Natural killer cell treated with Interleukin-12 subunit alpha and Interleukin-12 subunit beta and Interleukin-15 and Interleukin-18, amount 100 ng/mL, for 72 hours (primary cell): ENCODE measurements at regions not wholly inside any gene's neighbourhood (a gene's known extent, or its start where the extent isn't known, plus 50 kb on each side); places are given as distances from the start of the nearest gene placed in this dataset.
"Not testable (repeated sequence)": the region's sequence is repeated elsewhere in the genome, so short reads cannot be mapped to it uniquely, and the experiment has no call there.

Experiments used
- ATAC-seq, 2 donors: fragments of 150-1000 bp; cut with Tn5 transposase in 1 of 2; sonication (Bioruptor Pico), chemical (Tn5 transposase) in 1 of 2; 2 replicates each; pipeline ENCODE4 v1.10.0; 2021
- DNase-seq: peaks from one replicate; pipeline ENCODE4 v3.0.0; 2022; ENCODE audit warnings: low spot score
- H3K27ac Mint-ChIP-seq, 2 donors: 1 replicate in 1 of 2; 2 replicates in 1 of 2; pipeline ENCODE4 v1.8.0; 2022; ENCODE audit warnings: mixed read lengths in 2 of 2, mild to moderate bottlenecking in 1 of 2, moderate library complexity in 1 of 2
- H3K27me3 Mint-ChIP-seq, 2 donors: 1 replicate in 1 of 2; 2 replicates in 1 of 2; pipeline ENCODE4 v1.8.0; 2022; ENCODE audit warnings: mixed read lengths in 2 of 2
- H3K36me3 Mint-ChIP-seq: one replicate; pipeline ENCODE4 v1.8.0; 2022; ENCODE audit warnings: mixed read lengths
- H3K4me1 Mint-ChIP-seq, 2 donors: 1 replicate in 1 of 2; 2 replicates in 1 of 2; pipeline ENCODE4 v1.8.0; 2022; ENCODE audit warnings: low read depth in 2 of 2, mixed read lengths in 2 of 2, mild to moderate bottlenecking in 1 of 2
- H3K4me3 Mint-ChIP-seq: one replicate; pipeline ENCODE4 v1.8.0; 2022; ENCODE audit warnings: mixed read lengths
- H3K9me3 Mint-ChIP-seq: 2 replicates; pipeline ENCODE4 v1.8.0; 2022; ENCODE audit warnings: mixed read lengths

GRCh38 chr12:33052141-33053051, 155.8 kb upstream of the PKP2 start:
- Mint-ChIP-seq H3K4me1 (no peaks in the 10 kb centered on the region), H3K27me3 (no peaks in the 10 kb centered on the region), H3K27ac (no peak overlapping the region), H3K36me3 (no peaks in the 10 kb centered on the region), H3K4me3 (no peak overlapping the region), H3K9me3 (peaks cover 3% of the 10 kb centered on the region)
- ATAC-seq (peak in 1 of 2 donors; percentile 28), DNase-seq (no peak)

GRCh38 chr12:33047666-33048065, 151.1 kb upstream of the PKP2 start:
- DNase-seq: no peak
- H3K36me3 Mint-ChIP-seq: no peaks in the 10 kb centered on the region
- no peak overlapping the region for H3K27ac Mint-ChIP-seq

GRCh38 chr12:33044447-33044846, 147.9 kb upstream of the PKP2 start:
- H3K27ac Mint-ChIP-seq: no peak overlapping the region
- no peak for DNase-seq
- peaks cover 8% of the 10 kb centered on the region for H3K9me3 Mint-ChIP-seq
- H3K4me3 Mint-ChIP-seq: no peak overlapping the region
- H3K4me1 Mint-ChIP-seq: no peaks in the 10 kb centered on the region
- H3K27me3 Mint-ChIP-seq: no peaks in the 10 kb centered on the region
- no peak for ATAC-seq
- H3K36me3 Mint-ChIP-seq: no peaks in the 10 kb centered on the region

More at GRCh38 chr12:33047666-33048065, 151.1 kb upstream of the PKP2 start:
- no peaks in the 10 kb centered on the region for H3K4me1 Mint-ChIP-seq
- peaks cover 3% of the 10 kb centered on the region for H3K9me3 Mint-ChIP-seq
- no peaks in the 10 kb centered on the region for H3K27me3 Mint-ChIP-seq
- no peak for ATAC-seq
- H3K4me3 Mint-ChIP-seq: no peak overlapping the region

- Mint-ChIP-seq H3K9me3 (peaks cover 9% of the 10 kb centered on the region), H3K4me3 (no peak overlapping the region), H3K36me3 (no peaks in the 10 kb centered on the region), H3K27me3 (no peaks in the 10 kb centered on the region), H3K27ac (no peak overlapping the region), H3K4me1 (no peaks in the 10 kb centered on the region)
- no peak for DNase-seq
- ATAC-seq: no peak
Observed at GRCh38 chr12:33041562-33041961, 145.0 kb upstream of the PKP2 start.

- not testable (repeated sequence) for H3K4me1 Mint-ChIP-seq, H3K27ac Mint-ChIP-seq, H3K4me3 Mint-ChIP-seq, DNase-seq, H3K36me3 Mint-ChIP-seq, H3K27me3 Mint-ChIP-seq, ATAC-seq
- peaks cover 13% of the 10 kb centered on the region for H3K9me3 Mint-ChIP-seq
Observed at GRCh38 chr12:33033999-33034398, 137.4 kb upstream of the PKP2 start.

GRCh38 chr12:33026791-33027190, 130.2 kb upstream of the PKP2 start:
- H3K36me3 Mint-ChIP-seq: no peaks in the 10 kb centered on the region
- DNase-seq (no peak), ATAC-seq (no peak)
- H3K4me1 Mint-ChIP-seq: no peaks in the 10 kb centered on the region
- no peak overlapping the region for H3K4me3 Mint-ChIP-seq
- H3K27me3 Mint-ChIP-seq: no peaks in the 10 kb centered on the region
- no peak overlapping the region for H3K27ac Mint-ChIP-seq
- peaks cover 4% of the 10 kb centered on the region for H3K9me3 Mint-ChIP-seq

- H3K36me3 Mint-ChIP-seq, H3K27me3 Mint-ChIP-seq, ATAC-seq, H3K27ac Mint-ChIP-seq, H3K4me1 Mint-ChIP-seq, H3K4me3 Mint-ChIP-seq, DNase-seq, H3K9me3 Mint-ChIP-seq: not testable (repeated sequence)
Observed at GRCh38 chr12:33022724-33023123, 126.1 kb upstream of the PKP2 start.

- peaks cover 20% of the 10 kb centered on the region for H3K9me3 Mint-ChIP-seq
- not testable (repeated sequence) for H3K4me3 Mint-ChIP-seq
Observed at GRCh38 chr12:33017029-33017428, 120.5 kb upstream of the PKP2 start.

GRCh38 chr12:33012226-33012625, 115.6 kb upstream of the PKP2 start:
- H3K27ac Mint-ChIP-seq: no peak overlapping the region
- H3K4me3 Mint-ChIP-seq: no peak overlapping the region
- ATAC-seq (no peak), DNase-seq (no peak)
- H3K4me1 Mint-ChIP-seq: no peaks in the 10 kb centered on the region
- H3K36me3 Mint-ChIP-seq: peaks cover 5% of the 10 kb centered on the region
- peaks cover 22% of the 10 kb centered on the region for H3K9me3 Mint-ChIP-seq
- H3K27me3 Mint-ChIP-seq: no peaks in the 10 kb centered on the region

More at GRCh38 chr12:33017029-33017428, 120.5 kb upstream of the PKP2 start:
- not testable (repeated sequence) for H3K36me3 Mint-ChIP-seq, H3K27me3 Mint-ChIP-seq, H3K27ac Mint-ChIP-seq, DNase-seq, H3K4me1 Mint-ChIP-seq, ATAC-seq

GRCh38 chr12:33006106-33006505, 109.5 kb upstream of the PKP2 start:
- Mint-ChIP-seq H3K4me3 (no peak overlapping the region), H3K9me3 (peaks cover 15% of the 10 kb centered on the region), H3K4me1 (no peaks in the 10 kb centered on the region), H3K27me3 (no peaks in the 10 kb centered on the region), H3K27ac (no peak overlapping the region), H3K36me3 (no peaks in the 10 kb centered on the region)
- ATAC-seq: no peak
- no peak for DNase-seq

- H3K4me1 Mint-ChIP-seq: no peaks in the 10 kb centered on the region
- no peak overlapping the region for H3K27ac Mint-ChIP-seq
- no peak overlapping the region for H3K4me3 Mint-ChIP-seq
- DNase-seq: no peak
- no peak for ATAC-seq
- no peaks in the 10 kb centered on the region for H3K36me3 Mint-ChIP-seq
- H3K9me3 Mint-ChIP-seq: peaks cover 3% of the 10 kb centered on the region
- H3K27me3 Mint-ChIP-seq: no peaks in the 10 kb centered on the region
Observed at GRCh38 chr12:33000016-33000415, 103.4 kb upstream of the PKP2 start.

GRCh38 chr12:32997471-32997870, 100.9 kb upstream of the PKP2 start:
- Mint-ChIP-seq H3K9me3 (peaks cover 3% of the 10 kb centered on the region), H3K4me3 (no peak overlapping the region), H3K27ac (no peak overlapping the region), H3K4me1 (no peaks in the 10 kb centered on the region), H3K27me3 (no peaks in the 10 kb centered on the region), H3K36me3 (no peaks in the 10 kb centered on the region)
- no peak for DNase-seq
- ATAC-seq: no peak

GRCh38 chr12:32995623-32996022, 99.0 kb upstream of the PKP2 start:
- Mint-ChIP-seq H3K4me1 (no peaks in the 10 kb centered on the region), H3K27ac (no peak overlapping the region), H3K4me3 (no peak overlapping the region), H3K36me3 (no peaks in the 10 kb centered on the region), H3K9me3 (no peaks in the 10 kb centered on the region), H3K27me3 (no peaks in the 10 kb centered on the region)
- DNase-seq (no peak), ATAC-seq (no peak)

- peaks cover 0 to 7% of the 10 kb centered on the region in 2 donors for H3K27me3 Mint-ChIP-seq
- ATAC-seq (no peak), DNase-seq (no peak)
- H3K9me3 Mint-ChIP-seq: no peaks in the 10 kb centered on the region
- no peaks in the 10 kb centered on the region for H3K36me3 Mint-ChIP-seq
- no peak overlapping the region for H3K4me3 Mint-ChIP-seq
- H3K27ac Mint-ChIP-seq: no peak overlapping the region
- H3K4me1 Mint-ChIP-seq: no peaks in the 10 kb centered on the region
Observed at GRCh38 chr12:32993404-32993803, 96.8 kb upstream of the PKP2 start.
